H7 (cell line): ENCODE measurements at regions not wholly inside any gene's neighbourhood (a gene's known extent, or its start where the extent isn't known, plus 50 kb on each side); places are given as distances from the start of the nearest gene placed in this dataset.

Experiments
- DNase-seq: peaks from one replicate; pipeline ENCODE4 v3.0.0; 2012
- H3K27me3 ChIP-seq: 2 replicates; pipeline ENCODE4 v1.6.0; 2011; ENCODE audit warnings: mild to moderate bottlenecking, low read length; ENCODE audit not compliant: control insufficient read depth, insufficient read depth
- H3K36me3 ChIP-seq: replicated peaks from 2 replicates; pipeline ENCODE4 v1.5.1; 2011; ENCODE audit warnings: low read length; ENCODE audit not compliant: control insufficient read depth, insufficient read depth
- H3K4me3 ChIP-seq: 2 replicates; pipeline ENCODE4 v1.5.1; 2011; ENCODE audit warnings: low read depth, mild to moderate bottlenecking, control low read depth, low read length, moderate library complexity; ENCODE audit not compliant: insufficient read depth

- DNase-seq: no peak
- H3K27me3 ChIP-seq: no peaks in the 10 kb centered on the region
- H3K36me3 ChIP-seq: no peaks in the 10 kb centered on the region
- no peak overlapping the region for H3K4me3 ChIP-seq
Observed at GRCh38 chr5:112112346-112112745, 306.7 kb downstream of the EPB41L4A start.

GRCh38 chr5:112109331-112110007, 309.6 kb downstream of the EPB41L4A start:
- Histone ChIP-seq H3K4me3 (no peak overlapping the region), H3K27me3 (no peaks in the 10 kb centered on the region), H3K36me3 (no peaks in the 10 kb centered on the region)
- peak; percentile 9 for DNase-seq

- Histone ChIP-seq H3K36me3 (no peaks in the 10 kb centered on the region), H3K4me3 (no peak overlapping the region), H3K27me3 (no peaks in the 10 kb centered on the region)
- DNase-seq: no peak
Observed at GRCh38 chr5:112106878-112107277, 312.2 kb downstream of the EPB41L4A start.

- no peak overlapping the region for H3K4me3 ChIP-seq
- no peaks in the 10 kb centered on the region for H3K36me3 ChIP-seq
- no peaks in the 10 kb centered on the region for H3K27me3 ChIP-seq
- no peak for DNase-seq
Observed at GRCh38 chr5:112097768-112098167, 321.3 kb downstream of the EPB41L4A start.

GRCh38 chr5:112087222-112087621, 330.2 kb upstream of the NREP start:
- no peaks in the 10 kb centered on the region for H3K36me3 ChIP-seq

GRCh38 chr5:112086740-112087139, 329.7 kb upstream of the NREP start:
- H3K27me3 ChIP-seq: no peaks in the 10 kb centered on the region
- H3K4me3 ChIP-seq: no peak overlapping the region
- H3K36me3 ChIP-seq: no peaks in the 10 kb centered on the region
- DNase-seq: no peak

More at GRCh38 chr5:112087222-112087621, 330.2 kb upstream of the NREP start:
- Histone ChIP-seq H3K4me3 (no peak overlapping the region), H3K27me3 (no peaks in the 10 kb centered on the region)
- DNase-seq: no peak

- no peaks in the 10 kb centered on the region for H3K36me3 ChIP-seq
- no peak overlapping the region for H3K4me3 ChIP-seq
- H3K27me3 ChIP-seq: no peaks in the 10 kb centered on the region
- DNase-seq: no peak
Observed at GRCh38 chr5:112084149-112084548, 327.2 kb upstream of the NREP start.

GRCh38 chr5:112083623-112084022, 326.6 kb upstream of the NREP start:
- H3K27me3 ChIP-seq: no peaks in the 10 kb centered on the region
- H3K4me3 ChIP-seq: no peak overlapping the region
- DNase-seq: no peak
- no peaks in the 10 kb centered on the region for H3K36me3 ChIP-seq

GRCh38 chr5:112077180-112077579, 320.2 kb upstream of the NREP start:
- Histone ChIP-seq H3K4me3 (no peak overlapping the region), H3K36me3 (no peaks in the 10 kb centered on the region), H3K27me3 (no peaks in the 10 kb centered on the region)
- no peak for DNase-seq

GRCh38 chr5:112070022-112070421, 313.0 kb upstream of the NREP start:
- Histone ChIP-seq H3K4me3 (no peak overlapping the region), H3K27me3 (no peaks in the 10 kb centered on the region), H3K36me3 (no peaks in the 10 kb centered on the region)
- no peak for DNase-seq

GRCh38 chr5:112069329-112069728, 312.3 kb upstream of the NREP start:
- H3K36me3 ChIP-seq: no peaks in the 10 kb centered on the region
- DNase-seq: no peak
- no peaks in the 10 kb centered on the region for H3K27me3 ChIP-seq
- H3K4me3 ChIP-seq: no peak overlapping the region

- no peak for DNase-seq
- Histone ChIP-seq H3K27me3 (no peaks in the 10 kb centered on the region), H3K36me3 (no peaks in the 10 kb centered on the region), H3K4me3 (no peak overlapping the region)
Observed at GRCh38 chr5:112068593-112068992, 311.6 kb upstream of the NREP start.

- Histone ChIP-seq H3K36me3 (no peaks in the 10 kb centered on the region), H3K4me3 (no peak overlapping the region), H3K27me3 (no peaks in the 10 kb centered on the region)
- no peak for DNase-seq
Observed at GRCh38 chr5:112065781-112066180, 308.8 kb upstream of the NREP start.

GRCh38 chr5:112064956-112065355, 308.0 kb upstream of the NREP start:
- DNase-seq: no peak
- Histone ChIP-seq H3K4me3 (no peak overlapping the region), H3K36me3 (no peaks in the 10 kb centered on the region), H3K27me3 (no peaks in the 10 kb centered on the region)

- no peaks in the 10 kb centered on the region for H3K27me3 ChIP-seq
- no peaks in the 10 kb centered on the region for H3K36me3 ChIP-seq
- no peak overlapping the region for H3K4me3 ChIP-seq
- no peak for DNase-seq
Observed at GRCh38 chr5:112064271-112064701, 307.3 kb upstream of the NREP start.

- no peak for DNase-seq
- H3K27me3 ChIP-seq: no peaks in the 10 kb centered on the region
- no peaks in the 10 kb centered on the region for H3K36me3 ChIP-seq
- no peak overlapping the region for H3K4me3 ChIP-seq
Observed at GRCh38 chr5:112063856-112064255, 306.9 kb upstream of the NREP start.
